ENCODE measurements at regions not wholly inside any gene's neighbourhood (a gene's known extent, or its start where the extent isn't known, plus 50 kb on each side); places are given as distances from the start of the nearest gene placed in this dataset.

DNA sequence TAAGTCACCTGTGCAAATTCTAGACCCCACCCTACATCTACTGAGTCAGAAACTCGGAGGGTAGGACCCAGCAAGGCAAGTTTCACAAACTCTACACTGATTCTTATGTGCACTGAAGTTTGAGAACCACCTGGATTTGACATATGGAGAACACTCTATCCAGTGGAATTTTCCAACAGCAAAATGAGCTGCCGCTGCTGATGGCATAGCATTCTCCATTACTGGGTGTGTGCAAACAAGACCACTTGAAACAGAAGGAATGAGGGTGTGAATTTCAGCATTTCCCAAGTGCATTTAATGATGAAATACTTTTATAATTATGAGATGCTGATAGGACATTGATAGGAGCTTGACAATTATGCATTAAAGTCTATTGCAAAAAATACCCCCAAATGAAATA is 229.1 kb upstream of the IL12B start:
- TF ChIP-seq, protein P1, sequence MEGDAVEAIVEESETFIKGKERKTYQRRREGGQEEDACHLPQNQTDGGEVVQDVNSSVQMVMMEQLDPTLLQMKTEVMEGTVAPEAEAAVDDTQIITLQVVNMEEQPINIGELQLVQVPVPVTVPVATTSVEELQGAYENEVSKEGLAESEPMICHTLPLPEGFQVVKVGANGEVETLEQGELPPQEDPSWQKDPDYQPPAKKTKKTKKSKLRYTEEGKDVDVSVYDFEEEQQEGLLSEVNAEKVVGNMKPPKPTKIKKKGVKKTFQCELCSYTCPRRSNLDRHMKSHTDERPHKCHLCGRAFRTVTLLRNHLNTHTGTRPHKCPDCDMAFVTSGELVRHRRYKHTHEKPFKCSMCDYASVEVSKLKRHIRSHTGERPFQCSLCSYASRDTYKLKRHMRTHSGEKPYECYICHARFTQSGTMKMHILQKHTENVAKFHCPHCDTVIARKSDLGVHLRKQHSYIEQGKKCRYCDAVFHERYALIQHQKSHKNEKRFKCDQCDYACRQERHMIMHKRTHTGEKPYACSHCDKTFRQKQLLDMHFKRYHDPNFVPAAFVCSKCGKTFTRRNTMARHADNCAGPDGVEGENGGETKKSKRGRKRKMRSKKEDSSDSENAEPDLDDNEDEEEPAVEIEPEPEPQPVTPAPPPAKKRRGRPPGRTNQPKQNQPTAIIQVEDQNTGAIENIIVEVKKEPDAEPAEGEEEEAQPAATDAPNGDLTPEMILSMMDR (IDR thresholded peaks at IDR 0.05; ENCODE audit: poor library complexity): no peak
- no peak for TF ChIP-seq EZH2phosphoT487 (IDR thresholded peaks at IDR 0.05; ENCODE audit: low read depth, severe bottlenecking, unreplicated experiment)
- TF ChIP-seq EZH2 (IDR thresholded peaks at IDR 0.05; ENCODE audit: borderline replicate concordance): no peak
- no peaks in the 10 kb centered on the region for H3K9me2 ChIP-seq (replicated peaks; ENCODE audit: insufficient read depth)
- no peaks in the 10 kb centered on the region for H3K36me3 ChIP-seq (replicated peaks; ENCODE audit: insufficient read depth, low read depth)
- H2AFZ ChIP-seq: no peak overlapping the region
- no peak overlapping the region for H3K4me2 ChIP-seq
- no peaks in the 10 kb centered on the region for H3K27me3 ChIP-seq
- H4K20me1 ChIP-seq (ENCODE audit: insufficient read depth, poor library complexity, severe bottlenecking): no peaks in the 10 kb centered on the region
- no peaks in the 10 kb centered on the region for H3K9me3 ChIP-seq (ENCODE audit: low read depth)
- no peak for DNase-seq (ENCODE audit: low spot score)
- no peak overlapping the region for H3K4me3 ChIP-seq
- no peaks in the 10 kb centered on the region for H3K4me1 ChIP-seq (ENCODE audit: insufficient read depth)
- 87% methylated on average over 2 of the region's 2 CpGs for WGBS (ENCODE audit: low lambda C conversion rate, missing lambda C conversion rate)
- no peak overlapping the region for H3K27ac ChIP-seq
- H3K79me2 ChIP-seq: no peaks in the 10 kb centered on the region

DNA sequence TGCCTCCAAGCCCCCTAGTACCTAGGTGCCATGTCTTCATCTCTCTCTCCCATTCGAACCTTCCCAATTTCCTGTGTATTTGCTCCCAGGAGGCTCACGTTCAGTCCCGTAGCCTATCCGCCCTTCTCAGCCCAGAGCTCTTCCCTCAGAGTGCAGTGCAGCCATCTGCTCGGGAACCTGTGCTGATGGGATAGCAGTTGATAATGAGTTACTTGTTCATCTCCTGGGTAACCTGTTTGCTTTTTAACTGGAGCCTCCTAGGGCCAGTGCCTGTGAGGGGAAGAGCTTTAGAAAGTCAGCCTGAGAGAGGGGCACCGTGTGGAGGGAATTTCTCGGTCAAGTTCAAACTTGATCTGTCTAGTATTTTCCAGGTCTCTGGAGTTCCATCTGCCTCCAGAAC is 229.8 kb upstream of the IL12B start:
- Histone ChIP-seq H3K9me3 (ENCODE audit: low read depth) (no peaks in the 10 kb centered on the region), H2AFZ (no peak overlapping the region), H3K4me2 (no peak overlapping the region), H4K20me1 (ENCODE audit: insufficient read depth, poor library complexity, severe bottlenecking) (no peaks in the 10 kb centered on the region), H3K36me3 (replicated peaks; ENCODE audit: insufficient read depth, low read depth) (no peaks in the 10 kb centered on the region), H3K27me3 (no peaks in the 10 kb centered on the region), H3K27ac (no peak overlapping the region), H3K4me3 (no peak overlapping the region), H3K4me1 (ENCODE audit: insufficient read depth) (no peaks in the 10 kb centered on the region), H3K9me2 (replicated peaks; ENCODE audit: insufficient read depth) (no peaks in the 10 kb centered on the region), H3K79me2 (no peaks in the 10 kb centered on the region)
- 73% methylated on average over 7 of the region's 7 CpGs for WGBS (ENCODE audit: low lambda C conversion rate, missing lambda C conversion rate)
- no peak for DNase-seq (ENCODE audit: low spot score)
- TF ChIP-seq EZH2phosphoT487 (IDR thresholded peaks at IDR 0.05; ENCODE audit: low read depth, severe bottlenecking, unreplicated experiment) (no peak), EZH2 (IDR thresholded peaks at IDR 0.05; ENCODE audit: borderline replicate concordance) (no peak)
- TF ChIP-seq, protein P1 (IDR thresholded peaks at IDR 0.05; ENCODE audit: poor library complexity): no peak

- DNase-seq (ENCODE audit: low spot score): no peak
- Histone ChIP-seq H3K9me3 (ENCODE audit: low read depth) (no peaks in the 10 kb centered on the region), H4K20me1 (ENCODE audit: insufficient read depth, poor library complexity, severe bottlenecking) (no peaks in the 10 kb centered on the region), H3K9me2 (replicated peaks; ENCODE audit: insufficient read depth) (no peaks in the 10 kb centered on the region), H3K4me3 (no peak overlapping the region), H3K27me3 (no peaks in the 10 kb centered on the region), H3K79me2 (no peaks in the 10 kb centered on the region), H3K4me2 (no peak overlapping the region), H3K27ac (no peak overlapping the region), H3K4me1 (ENCODE audit: insufficient read depth) (no peaks in the 10 kb centered on the region), H3K36me3 (replicated peaks; ENCODE audit: insufficient read depth, low read depth) (no peaks in the 10 kb centered on the region), H2AFZ (no peak overlapping the region)
- 87% methylated on average over 2 of the region's 2 CpGs for WGBS (ENCODE audit: low lambda C conversion rate, missing lambda C conversion rate)
- TF ChIP-seq EZH2 (IDR thresholded peaks at IDR 0.05; ENCODE audit: borderline replicate concordance) (no peak), EZH2phosphoT487 (IDR thresholded peaks at IDR 0.05; ENCODE audit: low read depth, severe bottlenecking, unreplicated experiment) (no peak)
- TF ChIP-seq, protein P1 (IDR thresholded peaks at IDR 0.05; ENCODE audit: poor library complexity): no peak
Observed at GRCh38 chr5:159564031-159564430, 233.7 kb upstream of the IL12B start.

GRCh38 chr5:159566832-159567231 is 236.5 kb upstream of the IL12B start:
- WGBS (ENCODE audit: low lambda C conversion rate, missing lambda C conversion rate): 89% methylated on average over 2 of the region's 2 CpGs
- H3K4me2 ChIP-seq: no peak overlapping the region
- no peaks in the 10 kb centered on the region for H3K79me2 ChIP-seq
- H3K27me3 ChIP-seq: no peaks in the 10 kb centered on the region
- no peaks in the 10 kb centered on the region for H3K9me2 ChIP-seq (replicated peaks; ENCODE audit: insufficient read depth)
- TF ChIP-seq, protein P1 (IDR thresholded peaks at IDR 0.05; ENCODE audit: poor library complexity): no peak
- no peak for TF ChIP-seq EZH2phosphoT487 (IDR thresholded peaks at IDR 0.05; ENCODE audit: low read depth, severe bottlenecking, unreplicated experiment)
- TF ChIP-seq EZH2 (IDR thresholded peaks at IDR 0.05; ENCODE audit: borderline replicate concordance): no peak
- no peak overlapping the region for H3K4me3 ChIP-seq
- H2AFZ ChIP-seq: no peak overlapping the region
- no peaks in the 10 kb centered on the region for H3K36me3 ChIP-seq (replicated peaks; ENCODE audit: insufficient read depth, low read depth)
- no peaks in the 10 kb centered on the region for H4K20me1 ChIP-seq (ENCODE audit: insufficient read depth, poor library complexity, severe bottlenecking)
- no peaks in the 10 kb centered on the region for H3K4me1 ChIP-seq (ENCODE audit: insufficient read depth)
- no peaks in the 10 kb centered on the region for H3K9me3 ChIP-seq (ENCODE audit: low read depth)
- DNase-seq (ENCODE audit: low spot score): no peak
- no peak overlapping the region for H3K27ac ChIP-seq

All from hepatocyte (in vitro differentiated cells).